SK-N-MC (cell line): ENCODE measurements at regions not wholly inside any gene's neighbourhood (a gene's known extent, or its start where the extent isn't known, plus 50 kb on each side); places are given as distances from the start of the nearest gene placed in this dataset.

Experiments used
- EZH2 ChIP-seq: fragments of 200-600 bp; sonication (generic); IDR thresholded peaks from one replicate; pipeline ENCODE4 v1.6.1; 2017; ENCODE audit warnings: antibody characterized with exemption
- FOXP2 ChIP-seq: optimal IDR thresholded peaks from 2 replicates; pipeline ENCODE3; 2011; ENCODE audit warnings: mild to moderate bottlenecking, moderate library complexity; ENCODE audit not compliant: insufficient read depth; ENCODE audit errors: extremely low read length, control extremely low read depth
- POLR2AphosphoS5 ChIP-seq: IDR thresholded peaks from 2 replicates; pipeline ENCODE4 v1.6.1; 2012; ENCODE audit warnings: mild to moderate bottlenecking, low read depth, low read length, borderline replicate concordance

- no peak for TF ChIP-seq POLR2AphosphoS5
- TF ChIP-seq EZH2 = no peak
- TF ChIP-seq FOXP2 = no peak
Observed at GRCh38 chr16:76007645-76008044, 269.6 kb upstream of the CNTNAP4 start.
